Muscle of arm (tissue), 1 donor: ENCODE measurements at regions not wholly inside any gene's neighbourhood (a gene's known extent, or its start where the extent isn't known, plus 50 kb on each side); places are given as distances from the start of the nearest gene placed in this dataset.
"Not testable (repeated sequence)": the region's sequence is repeated elsewhere in the genome, so short reads cannot be mapped to it uniquely, and the experiment has no call there.

Experiments
- DNase-seq: peaks from one replicate; pipeline ENCODE4 v3.0.0-alpha.2; 2013

DNA sequence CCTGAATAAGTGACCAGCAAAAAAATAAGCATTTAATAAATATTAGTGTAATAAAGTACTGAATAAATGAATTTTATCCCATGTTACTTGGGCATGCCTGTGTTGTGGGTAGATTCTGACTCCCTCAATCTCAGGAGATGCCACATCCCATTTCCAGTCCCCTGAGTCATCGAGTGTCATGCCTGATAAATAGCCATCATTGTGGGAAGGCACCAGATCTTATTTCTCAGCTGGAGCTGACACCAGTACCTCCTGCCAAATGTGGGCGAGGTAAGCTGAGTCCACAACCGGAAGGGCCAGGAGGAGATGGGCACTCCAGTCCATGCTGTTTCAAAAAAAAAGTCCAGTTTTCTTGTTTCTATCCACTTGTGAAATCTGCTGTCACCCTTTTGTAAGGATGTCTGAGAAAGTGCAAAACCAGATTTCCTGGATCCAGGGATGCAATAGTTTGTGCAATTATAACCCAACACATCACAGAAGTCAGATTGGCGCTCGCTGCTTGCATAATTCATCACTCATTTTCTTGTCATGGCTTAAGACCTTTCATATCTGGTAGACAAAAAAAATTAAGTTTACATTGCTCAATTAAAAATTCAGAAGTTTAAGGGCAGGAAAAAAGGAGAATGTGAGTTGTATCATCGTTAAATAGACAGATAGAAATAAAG is 311.6 kb downstream of the MIAT start:
- no peak for DNase-seq

DNA sequence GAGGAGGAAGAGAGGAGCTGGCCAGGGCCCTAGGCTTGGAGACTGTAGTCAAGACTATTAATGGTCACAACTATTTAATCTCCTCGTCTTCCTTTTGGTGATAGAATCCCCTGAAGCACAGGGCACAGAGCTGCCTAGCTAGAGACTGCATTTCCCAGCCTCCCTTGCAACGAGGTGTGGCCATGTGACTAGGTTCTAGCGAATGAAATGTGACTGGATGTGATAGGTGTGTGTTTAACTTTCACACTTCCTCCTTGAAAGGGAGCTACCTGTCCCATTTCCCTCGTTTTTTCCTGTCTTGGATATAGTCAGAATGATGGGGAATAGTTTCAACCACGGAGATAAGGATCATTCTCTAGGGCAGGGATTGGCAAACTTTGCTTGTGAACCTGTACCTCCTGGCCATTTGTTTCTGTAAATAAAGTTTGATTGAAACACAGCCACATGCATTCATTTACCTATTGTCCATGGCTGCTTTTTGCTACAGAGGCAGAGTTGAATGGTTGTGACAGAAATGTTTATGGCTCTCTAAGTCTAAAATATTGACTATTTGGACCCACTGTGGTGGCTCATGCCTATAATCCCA is 313.5 kb downstream of the MIAT start:
- no peak for DNase-seq

DNA sequence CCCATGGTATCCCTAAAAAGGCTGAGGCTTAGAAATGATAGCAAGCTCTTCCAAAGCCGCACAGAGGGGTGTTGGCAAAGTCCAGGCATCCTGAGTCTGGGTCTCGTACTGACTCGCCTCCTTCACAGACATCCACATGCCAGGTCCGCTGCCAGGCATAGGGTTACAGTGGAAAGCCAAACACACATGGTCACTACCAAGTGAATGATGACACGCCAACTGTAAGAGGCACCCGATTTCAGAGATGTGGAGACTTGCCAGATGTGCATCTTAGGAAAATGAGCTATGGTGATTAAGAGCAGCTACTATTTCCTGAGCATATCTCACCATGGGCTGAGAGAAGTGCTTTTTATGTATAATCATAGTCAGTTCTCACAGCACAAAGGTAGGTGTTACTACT is 314.9 kb downstream of the MIAT start:
- no peak for DNase-seq

DNA sequence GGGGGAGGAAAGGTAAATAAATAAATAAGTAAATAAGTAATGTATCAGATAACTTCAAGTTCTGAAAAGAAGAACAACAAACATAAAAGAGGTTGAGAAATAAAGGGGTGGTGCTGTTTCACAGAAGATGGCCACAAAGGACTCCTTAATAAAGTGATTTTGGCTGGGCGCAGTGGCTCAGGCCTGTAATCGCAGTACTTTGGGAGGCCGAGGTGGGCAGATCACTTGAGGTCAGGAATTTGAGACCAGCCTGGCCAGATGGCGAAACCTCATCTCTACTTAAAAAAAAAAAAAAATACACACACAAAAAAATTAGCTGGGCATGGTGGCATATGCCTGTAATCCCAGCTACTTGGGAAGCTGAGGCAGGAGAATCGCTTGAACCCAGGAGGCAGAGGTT is 315.5 kb downstream of the MIAT start:
- DNase-seq, result not testable (repeated sequence)

DNA sequence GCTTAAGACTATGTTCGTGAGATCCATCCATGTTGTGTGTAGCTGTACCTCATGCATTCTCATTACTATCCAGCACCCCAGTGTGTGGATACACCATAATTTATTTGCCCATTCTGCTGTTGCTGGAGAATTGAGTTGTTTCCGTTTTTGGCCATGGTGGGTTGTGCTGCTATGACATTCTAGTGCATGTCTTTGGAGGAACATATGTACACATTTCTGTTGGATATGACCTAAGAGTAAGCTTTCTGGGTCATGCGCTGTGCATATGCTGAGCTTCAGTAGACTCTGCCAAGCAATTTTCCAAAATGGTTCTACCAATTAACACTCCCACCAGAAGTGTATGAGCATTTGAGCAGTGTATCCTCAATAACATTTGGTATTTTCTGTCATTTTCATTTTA is 316.6 kb downstream of the MIAT start:
- DNase-seq, result no peak

DNA sequence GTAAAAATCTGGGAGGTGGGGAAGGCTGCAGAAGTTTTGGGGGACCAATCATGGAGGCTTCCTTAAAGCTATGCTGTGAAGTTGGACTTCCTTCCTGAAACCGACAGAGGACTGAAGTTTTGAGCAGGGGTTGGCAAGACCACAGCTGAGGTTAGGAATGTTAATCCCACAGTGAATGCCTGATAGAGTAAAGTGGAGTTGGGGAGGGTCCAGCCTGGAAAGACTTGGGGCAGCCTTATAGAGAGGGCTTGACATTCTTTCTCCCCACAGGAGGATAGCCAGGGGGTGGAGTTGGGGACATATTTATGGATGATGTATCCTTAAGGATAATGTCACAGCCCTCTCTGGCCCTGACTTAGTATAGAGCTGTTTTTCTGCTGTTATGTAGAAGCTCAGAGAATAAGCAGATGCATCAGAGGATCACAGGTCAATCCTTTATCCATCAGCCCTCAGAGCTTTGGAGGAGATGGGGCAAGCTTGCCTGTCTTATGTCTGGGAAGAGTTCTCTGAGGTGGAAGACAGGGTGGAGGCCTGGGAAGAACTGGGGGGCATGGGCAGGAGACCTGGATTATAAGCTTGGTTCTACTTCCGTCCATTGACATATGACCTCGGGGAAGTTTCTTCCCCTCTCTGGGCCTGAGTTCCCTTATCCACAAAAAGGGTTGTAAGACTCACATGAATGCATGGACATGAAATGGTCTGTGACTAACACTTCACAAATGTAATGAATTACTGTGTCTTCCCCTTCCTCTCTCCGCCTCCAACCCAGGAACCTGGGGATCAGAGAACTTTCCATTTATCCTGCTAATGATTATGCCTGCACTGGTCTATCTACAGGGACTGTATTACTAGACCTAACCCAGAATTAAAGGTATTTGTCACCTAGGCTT is 317.8 kb downstream of the MIAT start:
- no peak for DNase-seq

DNA sequence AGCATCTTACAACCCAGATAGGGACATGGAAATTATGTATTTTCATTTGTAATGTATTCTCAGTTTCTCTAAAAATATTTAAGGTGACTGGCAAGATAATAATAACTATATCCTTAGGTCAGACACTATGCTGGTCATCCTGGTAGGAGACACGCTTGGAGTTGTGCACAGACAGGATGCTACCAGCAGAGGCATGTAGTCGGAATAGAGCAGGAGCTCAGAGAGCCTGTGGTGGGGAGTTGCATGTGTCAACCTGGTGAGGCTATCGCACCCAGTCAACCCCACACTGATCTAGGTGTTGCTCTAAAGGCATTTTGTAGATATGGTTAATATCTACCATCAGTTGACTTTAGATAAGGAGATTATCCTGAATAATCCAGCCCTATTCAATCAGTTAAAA is 318.5 kb downstream of the MIAT start:
- no peak for DNase-seq

DNA sequence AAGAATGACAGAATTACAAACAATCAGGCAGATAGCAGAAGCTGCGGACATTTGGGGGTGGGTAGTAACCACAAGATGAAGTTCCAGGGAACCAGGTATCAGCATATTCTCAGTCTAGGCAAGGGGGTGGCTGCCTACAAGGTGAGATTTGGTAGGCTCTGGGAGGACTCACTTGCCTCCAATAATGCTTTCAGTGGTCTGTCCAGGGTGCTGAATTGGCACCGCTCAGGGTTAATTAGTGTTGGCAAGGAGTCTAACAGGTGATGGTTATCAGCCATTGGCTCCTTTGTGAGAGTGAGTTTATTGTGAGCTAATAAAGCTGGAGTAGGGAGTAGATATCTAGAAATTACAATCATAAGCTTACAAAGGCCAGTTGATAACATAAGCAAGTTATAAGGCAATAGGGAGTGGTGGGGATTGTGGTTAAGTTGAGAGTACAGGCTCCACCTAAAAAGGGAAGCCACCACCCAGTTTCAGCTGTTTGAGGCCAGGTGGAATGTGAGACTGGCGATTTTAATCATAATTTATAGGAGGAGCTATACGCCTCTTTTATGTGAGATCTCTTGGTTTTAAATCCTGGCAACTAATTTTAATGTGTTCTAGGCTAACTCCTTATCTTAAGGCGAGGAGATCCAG is 320.5 kb downstream of the MIAT start:
- no peak for DNase-seq

DNA sequence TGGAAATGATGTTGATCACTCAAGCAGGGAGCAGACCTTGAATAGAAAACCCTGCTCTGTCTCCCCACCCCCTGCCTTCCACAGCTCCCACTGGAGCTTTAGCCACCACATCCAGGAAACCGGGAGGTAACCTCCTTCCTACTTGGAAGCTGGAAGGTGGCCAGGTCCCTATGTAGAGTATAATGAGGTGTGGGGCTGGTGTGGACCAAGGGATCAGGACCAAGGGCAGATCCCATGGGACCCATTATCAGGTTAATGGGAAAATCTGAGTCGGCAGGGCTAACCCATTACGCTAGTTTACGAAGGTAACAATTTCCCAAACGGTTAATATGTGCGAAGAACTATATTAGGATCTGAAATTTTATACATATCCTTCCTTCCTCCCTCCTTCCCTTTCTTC is 321.9 kb downstream of the MIAT start:
- no peak for DNase-seq

DNA sequence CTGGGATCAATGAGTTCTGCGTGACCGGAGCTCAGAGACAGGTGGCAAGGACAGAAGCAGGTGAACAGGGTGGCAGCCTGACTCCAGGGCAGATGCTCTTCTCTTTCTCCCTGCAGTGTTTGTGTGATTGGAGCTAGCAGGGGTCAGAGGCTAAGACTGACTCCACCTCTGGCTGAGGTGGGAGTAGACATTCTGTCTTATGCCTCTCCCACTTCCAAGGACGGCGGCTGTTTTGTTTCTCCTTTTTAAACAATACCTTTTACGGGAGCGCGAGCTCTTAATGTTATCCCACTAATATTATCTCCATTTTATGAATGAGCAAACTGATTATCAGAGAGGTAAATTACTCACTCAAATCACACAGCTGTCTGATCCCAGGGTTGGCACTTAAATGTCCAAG is 323.7 kb downstream of the MIAT start:
- DNase-seq, result no peak

DNA sequence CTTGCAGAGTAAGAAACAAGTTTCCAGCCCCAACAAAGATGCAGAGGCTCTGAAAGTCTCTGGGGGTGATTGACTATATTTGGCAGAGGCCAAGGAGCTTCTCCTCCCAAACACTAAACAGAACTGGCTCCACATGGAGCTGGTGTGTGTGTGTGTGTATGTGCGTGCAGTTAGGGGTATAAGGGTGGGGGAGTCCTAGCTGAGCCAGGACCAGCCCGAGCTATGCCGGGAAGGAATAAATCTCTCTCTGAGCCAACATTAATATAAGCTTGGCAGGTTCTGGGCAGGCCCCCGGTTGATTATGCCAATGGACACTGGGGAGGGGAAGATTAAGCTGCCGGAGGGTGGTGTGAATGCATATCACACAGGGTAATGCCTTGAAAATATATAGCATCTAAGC is 324.2 kb downstream of the MIAT start:
- DNase-seq, result no peak

DNA sequence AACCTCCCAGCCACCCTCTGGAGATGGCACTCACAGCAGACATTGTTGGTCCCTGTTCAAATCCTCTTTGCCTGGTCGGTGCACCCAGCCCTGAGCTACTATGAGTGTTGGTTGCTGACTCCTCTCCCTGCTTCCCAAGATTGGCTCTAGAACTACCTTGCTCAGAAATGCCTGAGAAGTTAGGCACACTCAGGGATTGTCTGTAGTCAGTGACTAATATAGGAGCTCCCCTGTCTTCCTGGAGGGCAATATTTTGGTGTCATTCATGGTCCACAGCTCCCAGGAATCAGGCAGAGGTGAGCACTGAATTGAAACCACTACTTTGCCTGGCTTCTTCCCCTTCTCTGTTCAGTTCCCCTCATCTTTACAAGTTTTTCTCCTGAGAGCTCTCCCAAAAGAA is 325.9 kb downstream of the MIAT start:
- DNase-seq, result no peak

DNA sequence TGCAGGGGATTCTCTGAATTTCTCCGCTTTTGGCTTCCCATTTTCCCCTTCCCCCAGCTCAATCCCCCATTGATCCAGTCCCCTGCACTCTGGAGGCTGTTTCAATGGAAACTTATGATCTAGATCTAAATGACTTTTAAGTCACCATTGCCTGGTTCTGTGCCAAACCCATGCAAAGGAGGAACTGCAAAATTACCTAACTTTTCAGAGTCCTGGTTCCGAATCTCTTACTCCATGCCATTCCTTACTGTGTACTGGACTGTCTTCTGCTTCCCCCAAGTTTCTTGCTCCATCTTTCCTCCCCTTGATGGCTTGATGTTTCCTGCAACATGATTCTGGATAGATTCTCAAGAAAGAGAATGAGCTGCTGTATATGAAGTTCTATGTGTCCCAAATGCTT is 327.8 kb downstream of the MIAT start:
- DNase-seq, result no peak

DNA sequence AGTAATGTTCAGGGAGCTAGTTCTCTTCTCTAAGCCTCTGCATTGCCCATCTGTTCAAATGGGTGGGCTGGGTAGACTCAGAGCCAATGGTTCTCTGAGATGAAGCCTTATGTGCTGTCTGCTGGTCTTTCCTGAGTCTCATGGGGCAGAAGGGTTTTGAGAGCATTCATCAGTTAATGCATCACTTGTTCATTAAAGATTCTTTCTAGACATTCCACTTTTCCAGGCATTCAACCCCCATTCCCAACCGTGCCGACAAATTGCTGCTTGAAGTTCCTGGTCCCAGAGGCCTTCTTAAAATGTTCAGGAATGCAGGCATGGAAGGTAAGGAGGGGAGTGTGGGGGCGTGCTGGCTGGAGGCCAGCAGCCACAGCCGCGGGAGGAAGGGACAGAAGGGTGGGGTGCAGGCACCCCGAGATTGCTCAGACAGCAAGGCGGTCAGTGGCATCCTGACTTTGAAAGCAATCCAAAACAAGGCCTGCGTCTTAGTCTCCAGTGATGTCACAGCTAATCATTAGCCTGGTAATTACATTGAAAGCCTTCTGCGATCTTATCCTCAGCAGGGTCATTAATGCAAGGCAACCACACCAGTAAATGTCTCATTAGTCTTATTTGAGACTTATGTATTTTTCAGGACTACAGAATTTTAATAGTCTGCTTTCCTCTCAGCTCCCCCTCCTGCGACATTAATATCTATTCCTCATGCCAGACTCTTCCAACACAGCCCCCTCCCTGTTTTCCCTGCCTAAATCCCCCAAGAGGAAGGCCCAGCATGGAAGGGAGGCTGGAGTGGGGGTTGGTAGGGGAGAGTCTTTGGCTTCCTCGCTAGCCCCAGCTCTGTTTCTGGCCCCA is 328.8 kb downstream of the MIAT start:
- DNase-seq, result peak; percentile 70

DNA sequence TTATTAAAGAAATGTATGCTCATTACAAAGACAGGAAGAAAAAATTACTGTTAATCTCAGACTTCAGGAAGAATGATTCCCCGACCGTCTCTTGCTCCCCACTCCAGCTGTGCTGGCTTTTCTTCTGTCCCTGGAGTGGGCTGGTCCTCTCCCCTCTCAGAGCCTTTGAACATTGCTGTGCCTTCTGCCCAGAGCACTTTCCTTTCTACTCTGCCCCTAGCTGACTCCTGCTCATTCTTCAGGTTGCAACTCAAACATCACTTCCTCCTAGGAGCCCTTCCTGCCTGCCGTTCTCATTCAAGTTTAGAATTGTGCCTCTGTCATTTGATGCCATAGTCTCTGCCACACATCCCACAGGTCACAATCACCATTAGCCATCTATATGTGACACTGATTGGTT is 329.5 kb downstream of the MIAT start:
- DNase-seq, result no peak

DNA sequence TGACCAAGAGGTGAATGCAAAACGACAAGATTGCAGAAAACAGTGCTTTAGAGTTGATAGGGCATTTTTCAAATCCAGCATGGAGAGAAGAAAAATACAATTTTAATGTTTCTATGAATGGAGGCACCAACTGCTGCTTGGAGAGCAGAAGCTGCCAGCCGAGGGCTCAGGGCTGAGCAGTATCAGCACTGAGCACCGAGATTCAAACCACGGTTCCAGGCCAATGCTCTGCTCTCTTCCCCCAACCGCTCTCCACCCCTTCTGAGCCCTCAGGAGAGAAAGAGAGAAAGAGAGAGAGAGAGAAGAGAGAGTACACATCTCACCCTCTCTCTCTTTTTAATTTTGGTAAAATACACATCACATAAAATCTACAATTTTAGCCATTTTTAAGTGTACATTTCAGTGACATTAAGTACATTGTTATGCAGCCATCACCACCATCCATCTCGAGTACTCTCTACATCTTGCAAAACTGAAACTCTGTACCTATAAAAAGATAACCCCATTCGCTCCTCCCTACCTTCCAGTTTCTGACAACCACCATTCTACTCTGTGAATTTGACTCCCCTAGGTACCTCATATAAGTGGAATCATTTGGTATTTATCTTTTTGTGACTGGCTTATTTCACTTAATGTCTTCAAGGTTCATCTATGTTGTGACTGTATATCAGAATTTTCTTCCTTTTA is 333.3 kb downstream of the MIAT start:
- no peak for DNase-seq

DNA sequence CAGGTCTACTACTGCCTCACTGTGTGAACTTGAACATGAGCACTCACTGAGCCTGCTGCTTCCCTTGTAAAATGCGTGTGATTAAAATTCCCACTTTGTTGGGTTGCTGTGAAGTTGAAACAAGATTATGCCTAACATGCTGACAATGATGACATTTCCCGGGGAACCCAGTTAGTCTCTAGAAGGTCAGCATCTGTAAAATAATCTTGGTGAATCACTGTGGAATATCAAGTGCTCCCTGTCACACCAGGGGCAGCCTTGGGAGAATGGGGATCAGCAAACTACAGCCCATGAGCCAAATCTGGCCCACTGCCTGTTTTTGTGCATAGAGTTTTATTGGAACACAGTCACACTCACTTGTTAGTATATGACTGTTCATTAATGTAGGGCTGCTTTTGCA is 335.2 kb downstream of the MIAT start:
- no peak for DNase-seq

DNA sequence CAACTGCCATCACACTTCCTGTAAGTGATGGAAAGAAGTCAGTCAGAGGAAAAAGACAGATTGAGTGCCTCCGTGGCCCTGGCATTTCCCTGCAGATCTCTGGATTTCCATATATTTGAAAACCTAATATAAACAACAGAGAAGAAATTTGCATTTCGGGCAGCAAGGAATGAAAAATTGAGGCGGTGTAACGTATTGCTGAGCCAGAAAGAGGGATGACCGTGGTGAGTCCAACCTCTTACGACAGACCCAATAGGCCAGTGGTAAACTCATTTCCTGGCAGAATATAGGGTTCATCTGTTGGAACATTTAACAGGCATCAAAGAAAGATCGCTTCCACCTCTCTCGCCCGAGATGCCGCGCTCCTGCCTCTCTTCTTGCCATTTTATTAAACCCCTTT is 336.5 kb downstream of the MIAT start:
- DNase-seq, result peak; percentile 47

DNA sequence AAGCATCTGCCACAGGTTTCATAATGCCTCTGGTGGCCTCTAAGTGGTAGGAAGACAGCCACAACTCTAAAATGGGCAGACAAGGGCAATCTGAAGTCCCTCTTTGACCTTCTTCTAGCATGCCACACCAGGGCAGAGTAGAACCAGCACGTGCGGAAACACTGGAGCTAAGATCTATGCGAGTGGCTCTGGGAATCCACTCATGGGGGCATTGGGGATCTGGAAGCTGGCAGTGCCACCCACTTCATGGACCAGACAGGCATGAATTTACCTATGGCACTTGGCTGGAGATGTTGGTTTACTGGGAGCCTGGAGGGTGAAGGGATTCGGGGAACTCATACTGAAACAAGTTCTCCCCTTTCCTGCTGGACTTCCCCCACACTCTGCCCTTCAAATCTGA is 337.4 kb downstream of the MIAT start:
- no peak for DNase-seq

DNA sequence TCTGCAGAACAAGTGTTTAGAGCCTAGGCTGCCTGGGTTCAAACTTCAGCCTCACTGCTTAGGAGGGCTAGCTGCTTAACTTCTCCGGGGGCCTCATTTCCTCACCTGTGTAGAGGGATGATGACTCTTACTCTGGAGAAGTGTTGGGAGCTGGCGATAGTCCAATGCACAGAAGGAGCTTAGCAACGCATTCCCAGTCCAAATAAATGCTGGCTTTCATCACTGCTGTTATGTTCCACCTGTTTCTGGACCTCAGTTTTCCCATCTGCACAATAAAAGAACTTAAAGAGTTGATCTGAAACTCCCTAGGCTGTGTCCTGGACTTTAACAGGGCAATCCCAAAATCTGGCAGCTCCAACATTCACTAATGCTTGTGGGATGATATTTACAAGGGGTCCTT is 337.8 kb downstream of the MIAT start:
- peak; percentile 59 for DNase-seq

DNA sequence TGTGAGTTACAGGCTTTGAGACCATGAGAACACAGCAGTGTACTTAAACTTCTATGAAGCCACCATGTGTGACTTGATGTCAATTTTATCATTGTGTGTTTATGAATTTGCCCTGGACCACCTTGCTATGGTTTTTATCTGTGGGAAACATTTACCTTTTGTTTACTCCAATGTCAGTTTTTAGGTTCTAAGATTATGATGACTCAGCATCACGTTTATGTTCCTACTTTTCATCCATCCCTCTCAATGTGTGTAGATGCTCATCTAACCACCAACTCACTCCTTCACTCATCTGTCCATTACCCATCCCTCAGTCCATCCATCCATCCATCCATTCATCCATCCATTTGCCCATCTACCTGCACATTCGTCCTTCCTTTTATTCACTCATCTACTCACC is 338.8 kb downstream of the MIAT start:
- DNase-seq, result no peak
